GM12878 (cell line): ENCODE measurements at regions not wholly inside any gene's neighbourhood (a gene's known extent, or its start where the extent isn't known, plus 50 kb on each side); places are given as distances from the start of the nearest gene placed in this dataset.

Experiments used
- ATAC-seq: fragments of 200-7000 bp; cut with Tn5 transposase; 3 replicates; pipeline ENCODE4 v1.9.1; 2020; ENCODE audit warnings: mild to moderate bottlenecking, moderate library complexity
- BruUV-seq: library from RNA; stranded (reverse); fragments of 400-500 nt; replicated peaks from 2 replicates; lab custom pipeline; 2021; lab: Mats Ljungman, UMichigan
- CTCF ChIA-PET: fragments of 300-600 bp; sonication (Branson Sonifier 250); formaldehyde crosslinking; extraction: SDS; loops from one replicate; lab custom pipeline; 2021; ENCODE audit warnings: inconsistent platforms; lab: Yijun Ruan, JAX
- POLR2A ChIA-PET: fragments of 350-600 bp; formaldehyde crosslinking; extraction: SDS; loops from one replicate; lab custom pipeline; 2021; ENCODE audit warnings: inconsistent platforms; lab: Charles Lee
- RAD21 ChIA-PET: fragments of 300-600 bp; sonication (Branson Sonifier 250); formaldehyde crosslinking; loops from one replicate; lab custom pipeline; 2023; ENCODE audit warnings: antibody characterized with exemption; ENCODE audit not compliant: unreplicated experiment; lab: Charles Lee
- SMC1A ChIA-PET: fragments of 300-600 bp; sonication (Branson Sonifier 250); formaldehyde crosslinking; loops from one replicate; lab custom pipeline; 2023; ENCODE audit not compliant: unreplicated experiment, uncharacterized antibody; lab: Charles Lee
- DNase-seq: peaks from one replicate; pipeline ENCODE4 v3.0.0-alpha.2; 2011; ENCODE audit warnings: low read depth, low spot score
- FAIRE-seq: peaks from 3 replicates; lab custom pipeline; 2011; peaks lifted over from hg19 to GRCh38; lab: Jason Lieb, UNC
- H2AFZ ChIP-seq: 2 replicates; pipeline ENCODE4 v1.6.0; 2011; ENCODE audit warnings: low read depth, low read length, control low read depth; ENCODE audit not compliant: control insufficient read depth
- H3K27ac ChIP-seq: 2 replicates; pipeline ENCODE4 v1.5.1; 2011; ENCODE audit warnings: control low read depth; ENCODE audit not compliant: control insufficient read depth, insufficient read depth
- H3K27me3 ChIP-seq, 2 experiments: replicated peaks in 1 of 2; 2 replicates each; pipeline versions ENCODE4 v1.6.0 to v1.6.1; 2011; ENCODE audit warnings: low read length in 1 of 2; ENCODE audit not compliant: control insufficient read depth in 2 of 2, insufficient read depth in 2 of 2
- H3K36me3 ChIP-seq, 2 experiments: 2 replicates each; pipeline ENCODE4 v1.5.1; 2011; ENCODE audit warnings: low read length in 1 of 2; ENCODE audit not compliant: control insufficient read depth in 2 of 2, insufficient read depth in 2 of 2
- H3K4me1 ChIP-seq: 2 replicates; pipeline ENCODE4 v1.6.1; 2011; ENCODE audit warnings: mild to moderate bottlenecking, low read length, moderate library complexity, mixed read lengths; ENCODE audit not compliant: control insufficient read depth, insufficient read depth
- H3K4me2 ChIP-seq: 2 replicates; pipeline ENCODE4 v1.6.0; 2011; ENCODE audit warnings: control low read depth; ENCODE audit not compliant: control insufficient read depth, insufficient read depth
- H3K4me3 ChIP-seq: fragments of 200-600 bp; sonication (generic); 2 replicates; pipeline ENCODE4 v1.5.1; 2016
- H3K79me2 ChIP-seq: 2 replicates; pipeline ENCODE4 v1.6.0; 2011; ENCODE audit warnings: low read length; ENCODE audit not compliant: control insufficient read depth, insufficient read depth
- H3K9ac ChIP-seq: 2 replicates; pipeline ENCODE4 v1.8.0; 2011; ENCODE audit warnings: low read length, control low read depth, mixed read lengths; ENCODE audit not compliant: control insufficient read depth, insufficient read depth
- H3K9me3 ChIP-seq: replicated peaks from 3 replicates; pipeline ENCODE4 v1.5.1; 2011; ENCODE audit warnings: mild to moderate bottlenecking, low read length; ENCODE audit not compliant: control insufficient read depth, insufficient read depth
- H4K20me1 ChIP-seq: 2 replicates; pipeline ENCODE4 v1.6.0; 2011; ENCODE audit not compliant: control insufficient read depth, insufficient read depth
- CBFB ChIP-seq: IDR thresholded peaks from 2 replicates; pipeline ENCODE4 v1.6.1; 2016; ENCODE audit warnings: antibody characterized with exemption, low read depth
- CHD2 ChIP-seq: IDR thresholded peaks from 2 replicates; pipeline ENCODE4 v1.6.1; 2011; ENCODE audit warnings: low read depth, low read length, improper control_type of control experiment, borderline replicate concordance
- ETV6 ChIP-seq, 2 experiments: fragments of 450-650 bp in 1 of 2; IDR thresholded peaks in 1 of 2; conservative IDR thresholded peaks in 1 of 2; 2 replicates each; pipeline ENCODE4 v1.6.1; 2014; ENCODE audit warnings: antibody characterized with exemption in 1 of 2, borderline replicate concordance in 1 of 2, low read depth in 1 of 2, mild to moderate bottlenecking in 1 of 2, moderate library complexity in 1 of 2
- FOXM1 ChIP-seq: IDR thresholded peaks from 2 replicates; pipeline ENCODE4 v1.6.1; 2012; ENCODE audit warnings: low read depth, mild to moderate bottlenecking, inconsistent platforms, low read length, moderate library complexity
- HCFC1 ChIP-seq: fragments of 150-350 bp; IDR thresholded peaks from 2 replicates; pipeline ENCODE4 v1.6.1; 2014; ENCODE audit warnings: low read length
- KDM1A ChIP-seq: fragments of 200-600 bp; sonication (generic); IDR thresholded peaks from 2 replicates; pipeline ENCODE4 v1.6.1; 2016; ENCODE audit warnings: borderline replicate concordance
- MYC ChIP-seq: IDR thresholded peaks from 2 replicates; pipeline ENCODE4 v1.6.1; 2011; ENCODE audit warnings: mild to moderate bottlenecking, low read length, moderate library complexity, inconsistent platforms; ENCODE audit not compliant: insufficient read depth, insufficient replicate concordance, insufficient read length, severe bottlenecking
- PML ChIP-seq: IDR thresholded peaks from 2 replicates; pipeline ENCODE4 v1.6.1; 2012; ENCODE audit warnings: low read length, inconsistent platforms
- RFX5 ChIP-seq: IDR thresholded peaks from 2 replicates; pipeline ENCODE4 v1.6.1; 2011; ENCODE audit warnings: low read depth, low read length, improper control_type of control experiment
- SIN3A ChIP-seq: IDR thresholded peaks from 2 replicates; pipeline ENCODE4 v1.6.1; 2012; ENCODE audit warnings: low read depth, low read length, improper control_type of control experiment
- TCF7 ChIP-seq: IDR thresholded peaks from 2 replicates; pipeline ENCODE4 v1.6.1; 2014; ENCODE audit warnings: antibody characterized with exemption, borderline replicate concordance
- ZZZ3 ChIP-seq: IDR thresholded peaks from 2 replicates; pipeline ENCODE4 v1.6.1; 2011; ENCODE audit warnings: low read depth; ENCODE audit not compliant: control insufficient read depth, insufficient read length
- WGBS: methylation state at CpG from one replicate; pipeline ENCODE4 v1.1.6; 2016; ENCODE audit warnings: low lambda C conversion rate; ENCODE audit not compliant: insufficient replicate concordance, insufficient coverage; ENCODE audit errors: missing lambda C conversion rate; 5-methylcytosine and 5-hydroxymethylcytosine counted together
- in situ Hi-C: fragments of 300-500 bp; cut with MboI; formaldehyde crosslinking; loops from 9 replicates; pipeline ENCODE4 v1.14.3; 2018; ENCODE audit warnings: mixed read lengths
- intact Hi-C: fragments of 100-400 bp; cut with micrococcal nuclease; formaldehyde crosslinking; loops from one replicate; pipeline ENCODE4 v1.14.2; 2022; ENCODE audit not compliant: unreplicated experiment
- TF ChIP-seq, protein P1 (sequence below): fragments of 450-650 bp; IDR thresholded peaks from 2 replicates; pipeline ENCODE4 v1.6.1; 2016; ENCODE audit warnings: mild to moderate bottlenecking
- TF ChIP-seq, protein P2 (sequence below): IDR thresholded peaks from 2 replicates; pipeline ENCODE4 v1.6.1; 2011; ENCODE audit warnings: borderline replicate concordance, low read depth, mild to moderate bottlenecking, moderate library complexity, mixed read lengths, low read length; ENCODE audit not compliant: insufficient read depth; ENCODE audit errors: extremely low read length
- TF ChIP-seq, protein P3 (sequence below), 3 experiments: IDR thresholded peaks in 2 of 3; conservative IDR thresholded peaks in 1 of 3; 2 replicates each; pipeline ENCODE4 v1.5.1; 2011; ENCODE audit warnings: low read depth in 3 of 3, low read length in 3 of 3, mild to moderate bottlenecking in 3 of 3, control low read depth in 2 of 3, moderate library complexity in 2 of 3, inconsistent platforms in 1 of 3, mixed read lengths in 1 of 3; ENCODE audit not compliant: control insufficient read depth in 2 of 3, insufficient read depth in 1 of 3; ENCODE audit errors: extremely low read depth in 1 of 3
- TF ChIP-seq, protein P4 (sequence below): fragments of 450-650 bp; IDR thresholded peaks from 2 replicates; pipeline ENCODE4 v1.6.1; 2017; ENCODE audit warnings: mild to moderate bottlenecking, moderate library complexity

DNA sequence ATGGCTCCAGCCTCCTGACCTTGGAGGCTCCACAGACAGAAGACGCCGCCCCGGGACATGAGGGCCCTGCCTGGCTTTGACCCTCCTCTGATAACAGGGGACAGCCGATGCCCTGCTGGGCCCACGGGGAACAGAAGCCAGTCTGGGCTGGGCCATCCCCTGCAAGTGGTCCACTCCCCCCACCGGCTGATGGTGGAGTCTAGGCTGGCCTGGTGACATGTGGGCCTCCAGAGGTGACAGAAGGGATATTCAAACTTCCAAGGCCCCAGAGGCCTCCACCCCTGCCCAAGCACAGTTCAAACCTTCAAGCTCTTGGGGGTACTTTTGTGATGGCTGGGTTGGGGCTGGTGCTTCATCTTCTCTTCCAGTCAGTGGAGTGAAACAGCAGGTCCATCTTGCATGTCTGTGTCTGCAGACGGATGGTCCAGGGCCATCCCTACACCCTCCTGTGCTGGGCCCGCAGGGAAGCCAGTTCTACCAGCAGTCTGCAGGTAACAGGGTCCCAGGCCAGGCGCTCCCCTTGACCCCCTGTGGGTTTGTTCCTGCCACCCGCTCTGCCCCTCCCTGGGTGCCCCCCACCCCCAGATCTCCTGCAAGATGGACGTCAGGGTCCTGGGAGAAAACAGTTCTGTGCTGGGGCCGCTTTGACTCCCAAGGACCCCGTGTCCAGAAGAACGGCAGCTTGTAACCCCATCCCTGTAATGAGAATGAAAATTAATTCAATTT lies 929.9 kb downstream of the BRD1 start:
- Histone ChIP-seq H3K9me3 (no peaks in the 10 kb centered on the region; the same call in 2 of the 3 replicates), H3K4me1 (no peaks in the 10 kb centered on the region), H3K4me3 (no peak overlapping the region), H3K27me3 (no peaks in the 10 kb centered on the region), H4K20me1 (no peaks in the 10 kb centered on the region), H2AFZ (no peak overlapping the region), H3K4me2 (no peak overlapping the region), H3K36me3 (no peaks in the 10 kb centered on the region), H3K9ac (no peak overlapping the region), H3K27ac (no peak overlapping the region), H3K79me2 (no peaks in the 10 kb centered on the region)
- ChIA-PET CTCF (no interaction called here), POLR2A (no interaction called here), SMC1A (no interaction called here), RAD21 (no interaction called here)
- in situ Hi-C loops = no loop called here
- intact Hi-C loops = no loop called here
- ATAC-seq = no peak
- WGBS = 45% methylated on average over 13 of the region's 14 CpGs
- no TSS peak for BruUV-seq
- no peak for FAIRE-seq
- no peak for DNase-seq
- TF ChIP-seq MYC (no peak), HCFC1 (no peak), ZZZ3 (no peak), RFX5 (no peak), ETV6 (conservative IDR thresholded peaks at IDR 0.05 in 1 of 2, IDR thresholded peaks at IDR 0.05 in 1 of 2; ENCODE audit: borderline replicate concordance in 1 of 2, low read depth in 1 of 2) (no peak), SIN3A (no peak), CHD2 (no peak), FOXM1 (no peak), KDM1A (no peak), CBFB (no peak), TCF7 (no peak), PML (no peak)
- TF ChIP-seq, protein P1, sequence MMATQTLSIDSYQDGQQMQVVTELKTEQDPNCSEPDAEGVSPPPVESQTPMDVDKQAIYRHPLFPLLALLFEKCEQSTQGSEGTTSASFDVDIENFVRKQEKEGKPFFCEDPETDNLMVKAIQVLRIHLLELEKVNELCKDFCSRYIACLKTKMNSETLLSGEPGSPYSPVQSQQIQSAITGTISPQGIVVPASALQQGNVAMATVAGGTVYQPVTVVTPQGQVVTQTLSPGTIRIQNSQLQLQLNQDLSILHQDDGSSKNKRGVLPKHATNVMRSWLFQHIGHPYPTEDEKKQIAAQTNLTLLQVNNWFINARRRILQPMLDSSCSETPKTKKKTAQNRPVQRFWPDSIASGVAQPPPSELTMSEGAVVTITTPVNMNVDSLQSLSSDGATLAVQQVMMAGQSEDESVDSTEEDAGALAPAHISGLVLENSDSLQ = no peak
- TF ChIP-seq, protein P2, sequence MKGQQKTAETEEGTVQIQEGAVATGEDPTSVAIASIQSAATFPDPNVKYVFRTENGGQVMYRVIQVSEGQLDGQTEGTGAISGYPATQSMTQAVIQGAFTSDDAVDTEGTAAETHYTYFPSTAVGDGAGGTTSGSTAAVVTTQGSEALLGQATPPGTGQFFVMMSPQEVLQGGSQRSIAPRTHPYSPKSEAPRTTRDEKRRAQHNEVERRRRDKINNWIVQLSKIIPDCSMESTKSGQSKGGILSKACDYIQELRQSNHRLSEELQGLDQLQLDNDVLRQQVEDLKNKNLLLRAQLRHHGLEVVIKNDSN = no peak
- TF ChIP-seq, protein P3, sequence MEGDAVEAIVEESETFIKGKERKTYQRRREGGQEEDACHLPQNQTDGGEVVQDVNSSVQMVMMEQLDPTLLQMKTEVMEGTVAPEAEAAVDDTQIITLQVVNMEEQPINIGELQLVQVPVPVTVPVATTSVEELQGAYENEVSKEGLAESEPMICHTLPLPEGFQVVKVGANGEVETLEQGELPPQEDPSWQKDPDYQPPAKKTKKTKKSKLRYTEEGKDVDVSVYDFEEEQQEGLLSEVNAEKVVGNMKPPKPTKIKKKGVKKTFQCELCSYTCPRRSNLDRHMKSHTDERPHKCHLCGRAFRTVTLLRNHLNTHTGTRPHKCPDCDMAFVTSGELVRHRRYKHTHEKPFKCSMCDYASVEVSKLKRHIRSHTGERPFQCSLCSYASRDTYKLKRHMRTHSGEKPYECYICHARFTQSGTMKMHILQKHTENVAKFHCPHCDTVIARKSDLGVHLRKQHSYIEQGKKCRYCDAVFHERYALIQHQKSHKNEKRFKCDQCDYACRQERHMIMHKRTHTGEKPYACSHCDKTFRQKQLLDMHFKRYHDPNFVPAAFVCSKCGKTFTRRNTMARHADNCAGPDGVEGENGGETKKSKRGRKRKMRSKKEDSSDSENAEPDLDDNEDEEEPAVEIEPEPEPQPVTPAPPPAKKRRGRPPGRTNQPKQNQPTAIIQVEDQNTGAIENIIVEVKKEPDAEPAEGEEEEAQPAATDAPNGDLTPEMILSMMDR (IDR thresholded peaks at IDR 0.05 in 2 of 3, conservative IDR thresholded peaks at IDR 0.05 in 1 of 3; ENCODE audit: control insufficient read depth in 2 of 3, extremely low read depth in 1 of 3, insufficient read depth in 1 of 3, low read depth in 3 of 3, low read length in 3 of 3) = no peak
- TF ChIP-seq, protein P4, sequence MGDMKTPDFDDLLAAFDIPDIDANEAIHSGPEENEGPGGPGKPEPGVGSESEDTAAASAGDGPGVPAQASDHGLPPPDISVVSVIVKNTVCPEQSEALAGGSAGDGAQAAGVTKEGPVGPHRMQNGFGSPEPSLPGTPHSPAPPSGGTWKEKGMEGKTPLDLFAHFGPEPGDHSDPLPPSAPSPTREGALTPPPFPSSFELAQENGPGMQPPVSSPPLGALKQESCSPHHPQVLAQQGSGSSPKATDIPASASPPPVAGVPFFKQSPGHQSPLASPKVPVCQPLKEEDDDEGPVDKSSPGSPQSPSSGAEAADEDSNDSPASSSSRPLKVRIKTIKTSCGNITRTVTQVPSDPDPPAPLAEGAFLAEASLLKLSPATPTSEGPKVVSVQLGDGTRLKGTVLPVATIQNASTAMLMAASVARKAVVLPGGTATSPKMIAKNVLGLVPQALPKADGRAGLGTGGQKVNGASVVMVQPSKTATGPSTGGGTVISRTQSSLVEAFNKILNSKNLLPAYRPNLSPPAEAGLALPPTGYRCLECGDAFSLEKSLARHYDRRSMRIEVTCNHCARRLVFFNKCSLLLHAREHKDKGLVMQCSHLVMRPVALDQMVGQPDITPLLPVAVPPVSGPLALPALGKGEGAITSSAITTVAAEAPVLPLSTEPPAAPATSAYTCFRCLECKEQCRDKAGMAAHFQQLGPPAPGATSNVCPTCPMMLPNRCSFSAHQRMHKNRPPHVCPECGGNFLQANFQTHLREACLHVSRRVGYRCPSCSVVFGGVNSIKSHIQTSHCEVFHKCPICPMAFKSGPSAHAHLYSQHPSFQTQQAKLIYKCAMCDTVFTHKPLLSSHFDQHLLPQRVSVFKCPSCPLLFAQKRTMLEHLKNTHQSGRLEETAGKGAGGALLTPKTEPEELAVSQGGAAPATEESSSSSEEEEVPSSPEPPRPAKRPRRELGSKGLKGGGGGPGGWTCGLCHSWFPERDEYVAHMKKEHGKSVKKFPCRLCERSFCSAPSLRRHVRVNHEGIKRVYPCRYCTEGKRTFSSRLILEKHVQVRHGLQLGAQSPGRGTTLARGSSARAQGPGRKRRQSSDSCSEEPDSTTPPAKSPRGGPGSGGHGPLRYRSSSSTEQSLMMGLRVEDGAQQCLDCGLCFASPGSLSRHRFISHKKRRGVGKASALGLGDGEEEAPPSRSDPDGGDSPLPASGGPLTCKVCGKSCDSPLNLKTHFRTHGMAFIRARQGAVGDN = no peak
